HG03135 (cell line): ENCODE measurements at regions not wholly inside any gene's neighbourhood (a gene's known extent, or its start where the extent isn't known, plus 50 kb on each side); places are given as distances from the start of the nearest gene placed in this dataset.
"Not testable (repeated sequence)": the region's sequence is repeated elsewhere in the genome, so short reads cannot be mapped to it uniquely, and the experiment has no call there.

Experiments used
- ATAC-seq: cut with Tn5 transposase; IDR thresholded peaks from one replicate; pipeline ENCODE4 v1.9.1; 2021; ENCODE audit warnings: mild to moderate bottlenecking, moderate library complexity; ENCODE audit not compliant: unreplicated experiment

GRCh38 chr2:181789827-181790448, 101.6 kb upstream of the ITPRID2 start:
- no peak for ATAC-seq

DNA sequence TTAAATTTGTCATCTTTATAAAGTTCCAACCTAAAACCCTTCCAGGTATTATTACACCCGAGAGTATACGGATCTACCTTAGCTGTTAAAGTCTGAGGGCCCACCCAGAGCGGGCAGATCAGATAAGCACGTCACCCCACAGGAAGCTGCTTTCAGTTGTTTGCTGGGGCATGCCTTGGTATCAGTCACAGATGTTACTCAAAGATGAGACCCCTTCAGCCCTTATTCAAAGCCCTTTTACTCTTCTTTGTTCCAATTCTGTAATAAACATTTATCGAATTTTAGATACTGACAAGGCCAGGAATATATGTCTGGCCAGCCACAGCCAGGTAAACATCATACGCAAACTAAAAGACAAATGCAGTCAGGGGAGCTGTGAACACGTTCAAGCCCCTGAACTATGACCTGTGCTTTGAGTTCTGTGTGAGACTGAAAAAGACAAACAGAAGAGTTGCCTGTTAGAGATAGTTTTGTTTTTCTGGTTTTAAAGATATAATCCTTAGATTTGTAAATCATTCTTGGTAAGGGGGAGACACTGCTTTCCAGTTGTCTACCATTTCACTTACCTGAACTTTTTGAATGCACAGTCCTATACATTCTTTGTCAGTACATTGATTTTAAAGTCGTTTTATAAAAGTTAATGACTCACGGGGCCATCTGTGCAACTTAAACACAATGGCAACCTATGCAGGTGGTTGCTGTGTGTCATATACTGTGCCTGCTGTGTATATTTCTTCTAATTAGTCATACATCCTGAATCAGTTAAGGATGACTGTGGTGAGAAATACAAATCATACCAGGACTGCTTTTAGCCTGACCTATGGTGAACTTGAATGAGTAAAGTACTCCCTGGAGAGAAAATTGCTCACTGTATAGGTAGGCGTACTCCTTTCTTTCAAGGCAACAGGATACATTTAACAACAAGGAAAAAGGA, 100.5 kb upstream of the ITPRID2 start:
- peak; percentile 97 for ATAC-seq

GRCh38 chr2:181792906-181793305, 98.6 kb upstream of the ITPRID2 start:
- ATAC-seq, result no peak

DNA sequence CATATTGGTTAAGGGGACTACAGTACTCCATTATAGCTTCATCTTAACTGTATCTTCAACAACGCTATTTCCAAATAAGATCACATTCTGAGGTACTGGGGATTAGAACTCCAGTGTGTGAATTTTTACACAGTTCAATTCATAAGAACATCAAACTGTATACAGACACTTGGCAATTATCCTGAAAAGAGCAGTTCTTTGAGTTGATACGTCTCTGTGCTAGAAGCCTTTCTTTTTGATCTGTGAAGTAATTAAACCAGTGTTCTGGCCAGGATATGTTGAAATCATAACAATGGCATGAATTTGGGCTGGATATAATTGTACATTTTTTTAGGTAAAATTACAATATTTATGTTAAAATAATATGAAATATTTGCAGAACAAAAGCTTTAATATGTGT, 93.5 kb upstream of the ITPRID2 start:
- ATAC-seq, result no peak

DNA sequence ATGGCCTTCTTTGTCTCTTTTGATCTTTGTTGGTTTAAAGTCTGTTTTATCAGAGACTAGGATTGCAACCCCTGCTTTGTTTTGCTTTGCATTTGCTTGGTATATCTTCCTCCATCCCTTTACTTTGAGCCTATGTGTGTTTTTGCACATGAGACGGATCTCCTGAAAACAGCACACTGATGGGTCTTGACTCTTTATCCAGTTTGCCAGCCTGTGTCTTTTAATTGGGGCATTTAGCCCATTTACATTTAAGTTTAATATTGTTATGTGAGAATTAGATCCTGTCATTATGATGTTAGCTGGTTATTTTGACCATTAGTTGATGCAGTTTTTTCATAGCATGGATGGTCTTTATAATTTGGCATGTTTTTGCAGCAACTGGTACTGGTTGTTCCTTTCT, 89.2 kb upstream of the ITPRID2 start:
- not testable (repeated sequence) for ATAC-seq

GRCh38 chr2:181803903-181804799, 87.4 kb upstream of the ITPRID2 start:
- ATAC-seq, result not testable (repeated sequence)

DNA sequence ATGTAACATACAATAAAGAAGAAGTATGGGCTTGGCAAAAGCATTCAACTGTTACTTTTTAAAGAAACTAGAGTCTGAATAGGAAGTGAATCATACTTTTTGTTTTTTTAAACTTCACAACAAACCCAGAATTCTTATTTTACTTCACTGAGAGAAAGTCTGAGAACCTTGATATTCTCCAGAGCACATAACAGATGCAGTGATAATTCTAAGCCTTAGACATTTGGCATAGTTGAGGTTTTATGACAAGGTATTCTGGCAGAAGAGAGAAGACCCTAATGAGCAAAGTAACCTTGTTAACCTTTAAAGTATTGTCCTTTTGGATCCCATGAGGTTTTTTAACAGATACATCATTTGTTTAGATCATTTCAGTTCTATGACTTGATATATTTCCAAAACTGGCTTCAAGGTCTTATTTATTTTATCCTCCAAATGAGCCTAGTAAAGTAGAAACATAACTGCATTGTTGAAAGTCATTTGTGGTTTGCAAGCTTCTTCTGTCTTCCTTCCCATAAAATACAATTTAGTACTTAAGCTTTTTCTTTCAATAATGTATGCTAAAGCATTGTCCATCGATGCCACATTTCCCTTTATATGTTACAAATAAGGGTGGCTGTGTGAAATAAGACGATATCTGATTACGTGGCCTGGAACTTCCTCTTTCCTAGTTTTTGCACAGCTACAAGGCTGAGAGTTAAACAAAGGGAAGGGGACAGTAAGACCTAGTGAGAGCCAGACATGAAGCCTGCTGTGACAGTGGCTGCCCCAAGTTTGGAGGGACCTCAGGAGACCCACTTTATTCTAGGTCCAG, 86.1 kb upstream of the ITPRID2 start:
- no peak for ATAC-seq

- no peak for ATAC-seq
Measured at GRCh38 chr2:181806039-181806392, 85.5 kb upstream of the ITPRID2 start.

DNA sequence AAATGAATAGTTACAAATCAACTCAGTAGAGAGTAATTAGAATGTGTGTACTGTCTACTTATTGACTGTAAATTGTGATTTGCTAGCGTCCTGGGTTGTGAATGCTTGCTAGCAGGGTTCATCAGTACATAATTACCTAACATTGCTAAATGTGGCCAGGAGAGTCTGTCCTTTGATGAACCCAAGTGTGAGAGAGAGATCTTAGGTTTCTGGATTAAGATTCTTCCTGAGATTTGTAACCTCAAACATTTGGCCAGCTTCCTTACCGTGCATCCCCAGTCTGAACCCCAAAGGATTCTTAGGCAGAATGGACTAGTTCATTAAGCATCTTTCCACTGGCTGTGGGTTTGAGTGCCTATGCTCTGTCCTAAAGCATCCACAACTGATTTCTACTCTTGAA, 84.0 kb upstream of the ITPRID2 start:
- ATAC-seq, result no peak

DNA sequence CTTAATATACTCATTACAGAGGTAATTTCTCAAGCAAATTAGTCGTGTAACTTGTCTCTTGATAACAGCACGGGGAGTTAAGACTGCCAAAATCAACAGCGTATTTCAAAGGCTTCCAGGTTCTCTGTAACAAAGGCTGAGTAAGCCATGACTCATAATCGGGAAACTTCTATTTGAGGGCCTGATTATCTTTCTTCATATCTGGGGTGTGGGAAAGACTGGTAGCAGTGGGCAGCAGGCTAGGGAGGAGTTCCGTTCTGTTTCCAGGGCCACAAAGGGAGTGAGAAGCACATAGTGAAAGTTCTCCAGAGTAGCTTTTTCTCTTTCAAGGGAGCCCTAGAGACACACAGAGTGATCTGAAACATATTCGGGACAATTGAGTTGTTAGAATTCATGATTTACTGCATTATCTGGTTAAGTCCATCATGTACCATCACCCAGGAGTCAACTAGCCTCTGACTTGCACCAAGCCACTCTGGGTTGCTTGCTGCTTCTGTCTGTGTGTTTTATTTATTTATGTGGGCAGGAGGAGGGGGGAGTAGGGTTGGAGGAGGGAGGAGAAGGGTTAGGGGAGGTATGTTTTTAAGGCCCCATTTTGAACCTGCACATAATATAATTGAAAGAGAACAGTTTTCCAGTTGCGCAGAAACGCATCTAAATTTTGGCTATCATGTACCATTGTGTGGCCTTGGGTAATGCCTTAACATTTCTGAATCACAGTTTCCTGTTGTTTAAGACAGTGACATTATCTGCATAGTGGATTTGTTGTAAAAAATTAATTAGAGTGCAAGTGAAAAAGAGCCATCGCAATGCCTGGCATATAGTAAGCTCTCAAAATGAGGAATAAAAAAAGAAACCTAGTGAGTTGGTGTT, 80.5 kb upstream of the ITPRID2 start:
- no peak for ATAC-seq

GRCh38 chr2:181812106-181812743, 79.3 kb upstream of the ITPRID2 start:
- ATAC-seq, result no peak

DNA sequence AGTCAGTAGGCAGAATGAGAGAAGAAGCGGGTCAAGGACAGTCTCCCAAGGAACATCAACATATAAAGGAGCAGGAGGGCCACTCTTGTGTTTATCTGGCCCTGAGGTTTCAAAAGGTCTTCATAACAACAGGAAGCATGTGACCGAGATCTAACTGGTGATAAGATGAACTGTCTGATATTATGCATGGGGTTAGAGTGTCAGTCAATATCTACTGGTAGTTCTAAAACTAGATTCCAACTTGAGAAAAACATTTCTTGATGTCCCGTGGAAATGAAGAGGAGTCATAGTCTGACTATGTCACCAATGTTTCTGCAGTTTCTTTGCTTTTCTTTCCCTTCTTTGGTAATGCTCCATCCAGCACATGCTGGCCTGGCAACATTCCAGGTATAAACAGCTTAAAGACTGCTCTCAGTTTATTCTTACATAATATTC, 77.5 kb upstream of the ITPRID2 start:
- no peak for ATAC-seq

DNA sequence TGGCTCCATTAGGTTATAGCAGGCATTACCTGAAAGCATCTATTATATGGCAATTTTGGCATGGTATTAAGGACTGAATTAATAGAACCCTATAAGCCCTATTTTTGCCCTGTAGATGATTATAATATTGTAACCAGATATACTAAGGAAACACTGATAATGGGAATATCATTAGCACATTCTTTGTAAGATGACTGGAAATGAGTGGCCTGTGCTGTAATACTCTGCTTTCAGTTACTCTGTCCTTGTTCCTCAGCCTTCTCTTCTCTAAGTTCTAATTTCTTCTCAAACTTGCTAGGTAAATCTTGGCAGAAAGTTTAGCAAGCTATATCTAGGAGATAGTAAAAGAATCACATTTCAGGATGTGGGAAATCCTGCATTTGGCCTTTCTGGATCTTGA, 74.0 kb upstream of the ITPRID2 start:
- ATAC-seq, result no peak

DNA sequence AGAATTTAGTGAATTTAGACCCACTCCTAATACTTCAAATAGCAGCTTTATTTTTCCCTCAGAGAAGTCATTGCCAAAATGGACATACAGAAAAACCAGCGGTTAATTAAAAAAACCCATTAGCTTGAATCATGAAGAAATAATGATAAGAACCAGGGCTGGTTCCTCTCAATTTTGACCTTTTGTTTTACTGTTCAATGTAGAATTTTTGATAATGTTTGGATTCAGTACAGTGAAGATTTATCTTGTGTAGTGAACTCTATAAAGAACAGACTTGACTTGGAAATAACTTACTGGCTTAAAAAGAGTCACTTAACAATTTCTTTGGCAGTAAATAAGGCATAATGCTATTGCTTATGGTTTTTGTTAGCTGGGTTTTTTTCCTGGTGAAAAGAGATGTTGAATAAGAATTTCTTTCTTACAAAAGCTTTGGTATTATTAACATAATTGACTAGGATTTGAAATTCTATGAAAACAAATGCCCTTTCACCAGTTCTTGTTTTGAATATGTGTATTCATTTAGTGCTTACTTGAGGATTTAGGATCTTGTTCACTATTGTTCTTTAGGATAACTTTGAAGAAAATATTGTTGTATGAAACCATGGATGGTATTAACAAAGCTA, 73.4 kb upstream of the ITPRID2 start:
- no peak for ATAC-seq

- no peak for ATAC-seq
Measured at GRCh38 chr2:181818840-181819239, 72.7 kb upstream of the ITPRID2 start.

DNA sequence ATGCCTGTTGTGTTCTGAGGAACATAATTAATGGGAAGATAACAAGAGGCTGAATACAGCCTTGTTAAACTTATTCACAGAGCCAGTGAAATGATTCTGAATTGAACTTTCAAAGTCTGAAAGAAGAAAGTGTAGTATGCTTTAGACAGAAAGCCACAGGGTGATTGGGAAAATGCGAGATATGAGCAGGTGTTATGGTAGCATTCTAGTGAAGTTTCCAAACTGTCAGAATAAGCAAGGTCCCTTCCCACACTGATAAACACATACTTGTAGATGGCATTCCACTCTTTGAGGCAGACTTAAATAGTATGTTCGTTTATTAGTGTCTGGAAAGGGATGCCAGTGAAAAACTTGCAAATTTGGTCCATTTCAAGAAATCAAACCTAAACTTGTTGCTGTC, 70.5 kb upstream of the ITPRID2 start:
- ATAC-seq, result no peak

- ATAC-seq, result no peak
Measured at GRCh38 chr2:181822097-181822496, 69.4 kb upstream of the ITPRID2 start.

GRCh38 chr2:181823405-181823804, 68.1 kb upstream of the ITPRID2 start:
- ATAC-seq, result no peak
